ENCODE measurements at regions not wholly inside any gene's neighbourhood (a gene's known extent, or its start where the extent isn't known, plus 50 kb on each side); places are given as distances from the start of the nearest gene placed in this dataset.

DNA sequence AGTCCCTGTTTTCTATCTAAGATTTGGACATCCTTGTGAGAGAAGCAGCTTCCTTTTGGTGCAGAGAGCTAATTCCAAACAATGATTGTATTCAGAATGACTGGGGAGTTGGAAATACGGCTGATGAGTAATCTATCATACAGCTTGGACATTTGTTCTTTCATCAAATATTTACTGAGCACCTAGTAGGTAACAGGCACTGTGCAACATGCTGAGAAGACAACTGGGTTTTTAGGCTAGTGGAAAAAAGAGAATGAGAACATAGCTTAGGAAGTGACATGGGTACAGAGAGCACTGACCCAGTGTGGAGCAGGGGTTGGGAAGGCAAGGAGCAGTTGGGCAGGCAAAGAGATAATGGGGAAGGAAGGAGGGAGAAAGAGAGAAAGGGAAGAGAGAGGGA is 87.5 kb downstream of the TBX19 start:
- Histone ChIP-seq H3K4me2 (peak overlapping the region; percentile 70), H3K27ac (peak overlapping the region; percentile 29 to 41; a peak in 4 of 6 replicates), H3K4me3 (no peak overlapping the region), H3K4me1 (peaks cover 14% of the 10 kb centered on the region), H3K9me3 (no peaks in the 10 kb centered on the region)
- no peak for DNase-seq (ENCODE audit: low read depth in 1 of 2, low spot score in 1 of 2)
- peak in 1 of 2 experiments; percentile 54; a peak in 4 of 6 replicates for ATAC-seq
- no peak for FAIRE-seq
- no peak for TF ChIP-seq SMC3 (IDR thresholded peaks at IDR 0.05)
- TF ChIP-seq TP53 (CRISPR knock-in tag; IDR thresholded peaks at IDR 0.05) = no peak
- TF ChIP-seq RNF2 (IDR thresholded peaks at IDR 0.05; ENCODE audit: borderline replicate concordance, low read depth) = no peak
- TF ChIP-seq, protein P1, sequence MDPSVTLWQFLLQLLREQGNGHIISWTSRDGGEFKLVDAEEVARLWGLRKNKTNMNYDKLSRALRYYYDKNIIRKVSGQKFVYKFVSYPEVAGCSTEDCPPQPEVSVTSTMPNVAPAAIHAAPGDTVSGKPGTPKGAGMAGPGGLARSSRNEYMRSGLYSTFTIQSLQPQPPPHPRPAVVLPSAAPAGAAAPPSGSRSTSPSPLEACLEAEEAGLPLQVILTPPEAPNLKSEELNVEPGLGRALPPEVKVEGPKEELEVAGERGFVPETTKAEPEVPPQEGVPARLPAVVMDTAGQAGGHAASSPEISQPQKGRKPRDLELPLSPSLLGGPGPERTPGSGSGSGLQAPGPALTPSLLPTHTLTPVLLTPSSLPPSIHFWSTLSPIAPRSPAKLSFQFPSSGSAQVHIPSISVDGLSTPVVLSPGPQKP (IDR thresholded peaks at IDR 0.05; ENCODE audit: low read depth, low read length) = no peak
- no peak for TF ChIP-seq CHD2 (IDR thresholded peaks at IDR 0.05; ENCODE audit: low read length, partially characterized antibody)
- TF ChIP-seq POLR2A (IDR thresholded peaks at IDR 0.05; ENCODE audit: low read length) = no peak
- TF ChIP-seq EHF (CRISPR knock-in tag; IDR thresholded peaks at IDR 0.05) = no peak
- no peak for TF ChIP-seq ZSCAN20 (CRISPR knock-in tag; IDR thresholded peaks at IDR 0.05)
- TF ChIP-seq RFX5 (IDR thresholded peaks at IDR 0.05) = no peak
- no peak for TF ChIP-seq HOXB5 (CRISPR knock-in tag; IDR thresholded peaks at IDR 0.05)
- no peak for TF ChIP-seq ZFP36 (IDR thresholded peaks at IDR 0.05; ENCODE audit: borderline replicate concordance, partially characterized antibody)
- no peak for TF ChIP-seq POLR2AphosphoS2 (conservative IDR thresholded peaks at IDR 0.05; ENCODE audit: low read length)
- ChIA-PET POLR2A (no interaction called here), CTCF (interaction anchor here (1.0 to 4.2 kb wide), 2 partner anchors 25 to 195 kb away, joined by 3 to 18 read pairs; no protein-coding TSS in a partner anchor)
- WGBS (ENCODE audit: missing lambda C conversion rate) = 0% methylated on average over 1 of the region's 1 CpG

DNA sequence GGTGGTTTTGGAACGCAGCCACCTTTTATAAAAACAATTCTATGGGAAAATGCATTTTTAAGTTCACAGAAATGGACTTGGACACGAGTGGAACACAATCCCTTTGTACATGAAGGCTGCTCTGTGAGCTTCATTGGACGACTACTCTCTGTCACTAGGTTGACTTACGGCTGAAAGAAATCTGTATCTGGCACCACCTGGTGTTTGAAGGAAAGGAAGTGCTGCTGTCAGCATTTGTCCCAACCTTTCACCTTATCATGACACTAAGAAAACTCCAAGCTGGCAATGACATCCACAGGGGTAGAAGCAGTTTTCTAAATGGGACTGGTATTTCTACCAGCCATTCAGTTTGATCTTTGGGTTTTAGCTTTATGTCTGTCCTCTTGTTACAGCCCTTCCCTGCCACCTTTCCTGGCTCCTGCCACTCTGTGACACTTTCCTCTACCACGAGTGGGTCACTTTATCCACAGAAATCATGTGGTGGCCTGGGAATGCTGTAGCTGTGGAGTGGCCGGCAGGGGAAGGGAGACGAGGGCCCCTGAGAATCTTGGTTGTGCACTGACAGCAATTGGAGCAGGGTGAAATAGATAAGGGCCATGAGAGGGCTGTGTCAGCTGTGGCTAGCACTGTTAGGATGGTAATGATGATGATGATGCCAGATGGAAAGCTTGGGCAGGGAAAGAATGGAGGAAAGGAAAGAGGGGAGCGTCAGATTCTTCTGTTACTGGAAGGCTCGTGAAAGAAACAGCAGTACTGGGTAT is 85.2 kb downstream of the TBX19 start:
- FAIRE-seq (no peak), ATAC-seq (peak; percentile 50 to 72; a peak in 4 of 6 replicates), DNase-seq (ENCODE audit: low read depth in 1 of 2, low spot score in 1 of 2) (peak in 1 of 2 experiments; percentile 46)
- Histone ChIP-seq H3K4me2 (no peak overlapping the region), H3K27ac (0 out of 6 replicates have a peak overlapping the region, but pooled peaks of 1 of the 2 experiments have one; percentile 8), H3K9me3 (no peaks in the 10 kb centered on the region), H3K4me3 (no peak overlapping the region), H3K4me1 (peaks cover 14% of the 10 kb centered on the region)
- WGBS (ENCODE audit: missing lambda C conversion rate) = 58% methylated on average over 9 of the region's 9 CpGs
- ChIA-PET CTCF (interaction anchor here (0.6 to 3.0 kb wide), 8 partner anchors 12 to 818 kb away, joined by 3 to 14 read pairs (median 3); no protein-coding TSS in a partner anchor), POLR2A (no interaction called here)
- TF ChIP-seq SMC3 (IDR thresholded peaks at IDR 0.05) (0 out of 3 replicates have a peak, but pooled peaks have one; percentile 8), ZSCAN20 (CRISPR knock-in tag; IDR thresholded peaks at IDR 0.05) (no peak), RAD21 (conservative IDR thresholded peaks at IDR 0.05 in 1 of 2, IDR thresholded peaks at IDR 0.05 in 1 of 2) (peak in 1 of 2 experiments; percentile 12; a peak in 1 of 5 replicates), MAFK (IDR thresholded peaks at IDR 0.05; ENCODE audit: partially characterized antibody) (peak; percentile 98)
- TF ChIP-seq, protein P2, sequence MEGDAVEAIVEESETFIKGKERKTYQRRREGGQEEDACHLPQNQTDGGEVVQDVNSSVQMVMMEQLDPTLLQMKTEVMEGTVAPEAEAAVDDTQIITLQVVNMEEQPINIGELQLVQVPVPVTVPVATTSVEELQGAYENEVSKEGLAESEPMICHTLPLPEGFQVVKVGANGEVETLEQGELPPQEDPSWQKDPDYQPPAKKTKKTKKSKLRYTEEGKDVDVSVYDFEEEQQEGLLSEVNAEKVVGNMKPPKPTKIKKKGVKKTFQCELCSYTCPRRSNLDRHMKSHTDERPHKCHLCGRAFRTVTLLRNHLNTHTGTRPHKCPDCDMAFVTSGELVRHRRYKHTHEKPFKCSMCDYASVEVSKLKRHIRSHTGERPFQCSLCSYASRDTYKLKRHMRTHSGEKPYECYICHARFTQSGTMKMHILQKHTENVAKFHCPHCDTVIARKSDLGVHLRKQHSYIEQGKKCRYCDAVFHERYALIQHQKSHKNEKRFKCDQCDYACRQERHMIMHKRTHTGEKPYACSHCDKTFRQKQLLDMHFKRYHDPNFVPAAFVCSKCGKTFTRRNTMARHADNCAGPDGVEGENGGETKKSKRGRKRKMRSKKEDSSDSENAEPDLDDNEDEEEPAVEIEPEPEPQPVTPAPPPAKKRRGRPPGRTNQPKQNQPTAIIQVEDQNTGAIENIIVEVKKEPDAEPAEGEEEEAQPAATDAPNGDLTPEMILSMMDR (IDR thresholded peaks at IDR 0.05) = peak; percentile 28; the same call in 2 of the 3 replicates

Small RNA genes in the stretch of these regions (small RNA-seq; reads per million reads assigned to genes)
- gene MIR557 = 0 reads per million in 6 experiments
